ENCODE measurements at regions not wholly inside any gene's neighbourhood (a gene's known extent, or its start where the extent isn't known, plus 50 kb on each side); places are given as distances from the start of the nearest gene placed in this dataset.
"Not testable (repeated sequence)": the region's sequence is repeated elsewhere in the genome, so short reads cannot be mapped to it uniquely, and the experiment has no call there.

DNA sequence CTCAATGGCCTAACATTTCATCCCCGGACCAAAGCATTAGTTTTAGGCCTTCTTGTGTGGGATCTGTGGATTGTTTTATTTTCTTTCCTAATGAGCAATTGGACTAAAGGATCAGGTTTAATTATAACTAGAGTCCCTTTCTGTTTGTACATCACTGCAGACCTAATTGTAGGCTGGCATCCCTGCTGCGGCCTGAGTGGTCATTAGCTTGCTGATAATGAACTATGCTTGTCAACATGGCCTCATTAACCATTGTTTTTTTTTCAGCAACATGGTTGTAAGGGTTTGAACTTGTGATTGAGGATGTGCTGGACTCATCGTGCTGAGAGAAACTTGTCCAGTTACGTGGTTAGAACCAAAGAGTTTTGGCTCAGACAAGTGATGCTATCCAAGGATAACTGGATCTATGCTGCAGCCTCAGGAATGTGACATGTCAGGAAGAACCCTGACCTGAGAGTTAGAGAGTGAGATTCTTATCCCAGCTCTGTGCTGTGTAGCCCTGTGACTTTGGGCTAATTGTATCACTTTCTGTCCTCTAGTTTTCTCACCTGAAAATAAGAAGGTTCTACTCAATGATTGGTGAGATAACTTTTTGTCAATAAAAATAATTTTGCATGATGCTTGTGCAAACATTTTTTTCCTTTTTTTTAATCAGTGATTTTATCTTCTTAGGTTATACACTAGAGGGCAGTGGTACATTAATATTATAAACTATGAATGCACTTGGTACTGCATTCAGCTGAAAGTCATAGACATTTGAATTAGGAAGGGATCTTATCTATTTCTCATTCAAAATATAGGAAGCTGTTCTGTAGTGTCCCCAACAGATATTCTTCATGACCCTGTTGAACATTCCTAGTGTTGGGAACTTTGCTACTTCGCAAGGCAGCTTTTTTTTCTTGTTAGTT is 140.9 kb downstream of the RNF144B start:
- no peak for DNase-seq (ENCODE audit: low spot score)

DNA sequence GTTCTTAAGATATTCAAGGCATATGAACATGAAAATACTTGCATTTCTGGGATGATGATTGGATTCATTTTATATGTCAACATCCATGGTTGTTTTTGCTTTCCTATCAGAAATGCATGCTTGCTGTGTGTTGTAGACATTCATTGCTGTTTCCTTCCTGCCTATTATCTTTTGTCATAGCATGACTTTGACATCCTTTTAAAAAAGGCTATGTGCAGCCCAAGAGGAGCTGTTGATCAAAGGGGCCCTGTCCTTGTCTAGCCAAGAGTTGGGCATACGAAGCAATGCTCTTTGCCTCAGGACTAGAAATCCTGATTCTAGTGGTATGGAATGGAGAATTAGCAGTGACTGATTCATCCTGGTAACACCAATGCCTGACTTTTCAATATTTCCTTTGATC is 143.1 kb downstream of the RNF144B start:
- DNase-seq (ENCODE audit: low spot score): no peak

- no peak for DNase-seq (ENCODE audit: low spot score)
These were observed 145.0 kb downstream of the RNF144B start for GRCh38 chr6:18532139-18532538.

- no peak for DNase-seq (ENCODE audit: low spot score)
These were observed 146.6 kb downstream of the RNF144B start for GRCh38 chr6:18533793-18534192.

GRCh38 chr6:18536591-18537055 is 149.5 kb downstream of the RNF144B start:
- no peak for DNase-seq (ENCODE audit: low spot score)

DNA sequence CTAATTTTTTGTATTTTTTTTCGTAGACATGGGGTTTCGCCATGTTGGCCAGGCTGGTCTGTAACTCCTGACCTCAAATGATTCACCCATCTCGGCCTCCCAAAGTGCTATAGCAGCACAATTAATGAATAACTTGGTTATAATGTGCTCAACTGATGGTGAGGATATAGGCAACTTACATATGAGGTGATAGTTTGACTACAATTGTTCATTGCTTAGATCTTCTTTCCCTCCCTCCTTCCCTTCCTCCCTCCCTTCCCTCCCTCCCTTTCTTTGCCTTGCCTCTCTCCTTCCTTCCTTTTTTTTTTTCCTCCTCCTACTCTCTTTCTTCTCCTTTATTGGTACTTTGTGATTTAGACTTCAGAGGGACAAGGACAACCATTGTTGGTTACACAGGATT is 151.2 kb downstream of the RNF144B start:
- no peak for DNase-seq (ENCODE audit: low spot score)

- no peak for DNase-seq (ENCODE audit: low spot score)
These were observed 155.9 kb downstream of the RNF144B start for GRCh38 chr6:18543051-18543450.

- not testable (repeated sequence) for DNase-seq (ENCODE audit: low spot score)
These were observed 158.0 kb downstream of the RNF144B start for GRCh38 chr6:18545142-18545541.

DNA sequence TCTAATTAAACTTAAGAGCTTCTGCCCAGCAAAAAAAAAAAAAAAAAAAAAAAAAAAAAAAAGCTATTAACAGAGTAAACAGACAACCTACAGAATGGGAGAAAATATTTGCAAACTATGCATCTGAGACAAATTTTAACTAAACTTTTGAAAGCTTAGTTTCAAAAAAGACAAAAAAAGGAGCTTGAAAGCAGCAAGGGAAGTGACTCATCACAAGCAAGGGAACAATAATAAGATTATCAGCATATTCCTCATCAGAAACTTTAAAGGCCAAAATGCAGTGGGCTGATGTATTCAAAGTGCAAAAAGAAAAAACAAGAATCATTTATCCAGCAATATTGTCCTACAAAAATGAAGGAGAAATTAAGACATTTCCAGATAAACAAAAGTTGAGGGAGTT is 158.6 kb downstream of the RNF144B start:
- DNase-seq (ENCODE audit: low spot score): no peak

DNA sequence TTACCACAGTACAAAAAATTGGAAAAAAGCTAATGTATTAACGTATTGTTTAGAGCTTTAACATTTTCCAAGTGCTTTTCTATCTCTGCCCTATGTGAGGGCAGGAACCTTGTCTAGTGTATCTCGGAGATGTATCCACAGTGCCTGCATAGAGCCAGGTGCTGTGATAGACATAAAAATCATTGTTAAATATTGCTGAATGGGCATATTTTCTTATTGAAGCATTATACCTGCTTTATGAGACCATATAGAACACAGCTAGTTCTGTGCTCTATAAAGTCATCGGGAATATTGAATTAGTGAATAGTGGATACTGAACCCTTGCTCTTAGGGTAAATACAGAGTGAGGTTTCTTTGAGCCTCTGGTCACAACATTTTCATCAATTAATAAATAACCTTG is 163.0 kb downstream of the RNF144B start:
- DNase-seq (ENCODE audit: low spot score): no peak

- no peak for DNase-seq (ENCODE audit: low spot score)
These were observed 164.1 kb downstream of the RNF144B start for GRCh38 chr6:18551228-18551627.

GRCh38 chr6:18555750-18556149 is 168.6 kb downstream of the RNF144B start:
- no peak for DNase-seq (ENCODE audit: low spot score)

DNA sequence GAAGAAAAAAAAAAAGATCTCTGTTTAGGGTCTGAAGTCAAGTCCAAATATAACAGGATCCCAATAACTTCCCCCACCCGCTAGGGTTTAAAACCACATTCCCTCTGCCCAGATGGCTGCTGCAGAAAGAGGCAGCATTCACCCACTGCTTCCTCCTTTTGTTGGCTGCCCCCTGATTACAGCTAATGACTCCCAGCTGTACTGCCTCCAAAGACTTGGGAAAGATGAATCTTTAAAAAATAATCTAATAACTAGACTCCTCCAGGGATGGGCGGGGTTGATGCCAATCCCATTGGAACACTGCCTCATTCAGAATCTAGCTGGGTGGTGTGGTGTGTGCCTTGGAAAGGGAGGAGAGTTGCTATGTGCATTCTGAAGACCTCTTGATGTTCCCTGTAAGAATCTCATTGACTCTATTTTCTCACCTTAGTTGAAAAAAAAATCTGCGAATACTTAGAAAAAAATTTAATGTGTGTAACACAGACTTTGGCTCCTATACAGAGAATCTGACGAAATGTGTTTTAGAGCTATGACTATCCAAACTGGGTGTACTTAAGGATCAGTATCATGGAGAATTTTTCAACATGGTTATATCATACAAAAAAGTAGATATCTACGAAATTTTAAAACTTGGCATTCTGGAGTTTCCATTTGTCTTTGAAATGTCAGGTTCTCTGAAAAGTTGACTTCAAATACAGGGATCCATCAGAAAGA is 174.0 kb downstream of the RNF144B start:
- no peak for DNase-seq (ENCODE audit: low spot score)

DNA sequence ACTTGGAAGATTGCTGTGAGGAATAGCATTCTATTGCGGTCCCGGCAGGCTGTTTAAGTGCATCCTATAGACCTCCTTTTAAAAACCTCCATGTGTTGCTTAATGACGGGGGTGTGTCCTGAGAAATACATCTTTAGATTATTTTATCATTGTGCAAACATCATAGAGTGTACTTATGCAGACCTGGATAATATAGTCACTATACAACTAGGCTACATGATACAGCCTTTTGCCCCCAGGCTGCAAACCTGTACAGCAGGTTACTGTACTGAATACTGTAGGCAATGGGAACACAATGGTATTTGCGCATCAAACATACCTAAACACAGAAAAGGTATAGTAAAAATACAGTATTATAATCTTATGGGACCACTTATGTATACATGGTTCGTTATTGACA is 175.6 kb downstream of the RNF144B start:
- DNase-seq (ENCODE audit: low spot score): no peak

DNA sequence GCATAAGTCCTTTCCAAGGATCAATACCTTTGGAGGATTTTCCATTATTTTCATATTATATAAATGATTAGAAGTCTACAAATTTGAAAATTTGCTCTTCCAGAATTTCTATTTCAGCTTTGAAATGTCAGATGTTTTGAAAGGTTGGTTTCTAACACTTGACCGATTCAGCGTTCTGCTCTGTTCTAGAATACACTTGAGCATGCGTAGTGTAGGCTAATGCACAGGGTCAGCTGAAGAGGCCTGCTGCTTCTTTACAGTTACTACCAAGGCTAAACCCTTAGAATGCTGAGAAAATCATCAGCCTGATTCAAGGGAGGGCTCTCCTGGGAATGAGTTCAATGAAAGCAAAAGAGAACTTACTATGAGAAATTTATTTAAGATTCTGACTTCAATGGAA is 177.6 kb downstream of the RNF144B start:
- DNase-seq (ENCODE audit: low spot score): no peak

- DNase-seq (ENCODE audit: low spot score): no peak
These were observed 178.1 kb downstream of the RNF144B start for GRCh38 chr6:18565231-18565630.

GRCh38 chr6:18567380-18567779 is 180.2 kb downstream of the RNF144B start:
- no peak for DNase-seq (ENCODE audit: low spot score)

DNA sequence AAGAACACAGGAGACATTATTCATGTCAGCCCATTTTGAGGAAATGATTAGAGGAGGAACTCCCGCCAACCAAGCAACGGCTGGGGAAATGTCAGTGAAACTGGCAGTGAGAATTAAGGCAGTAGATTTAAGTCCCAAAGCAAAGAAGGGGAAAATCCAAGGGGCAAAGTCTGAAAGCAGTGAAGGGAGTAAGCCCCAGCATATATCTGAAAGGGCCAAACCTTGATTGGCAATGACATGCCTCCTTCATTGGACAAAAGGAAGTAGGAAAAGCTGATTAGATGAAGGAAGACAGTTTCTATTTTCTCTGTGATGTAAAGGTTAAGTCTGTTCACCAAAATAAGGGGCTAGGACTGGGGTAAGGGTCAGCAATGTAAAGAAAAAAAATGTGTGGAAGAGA is 190.3 kb downstream of the RNF144B start:
- DNase-seq (ENCODE audit: low spot score): no peak

- no peak for DNase-seq (ENCODE audit: low spot score)
These were observed 192.0 kb downstream of the RNF144B start for GRCh38 chr6:18579166-18579565.

GRCh38 chr6:18579869-18580268 is 192.7 kb downstream of the RNF144B start:
- DNase-seq (ENCODE audit: low spot score): no peak

DNA sequence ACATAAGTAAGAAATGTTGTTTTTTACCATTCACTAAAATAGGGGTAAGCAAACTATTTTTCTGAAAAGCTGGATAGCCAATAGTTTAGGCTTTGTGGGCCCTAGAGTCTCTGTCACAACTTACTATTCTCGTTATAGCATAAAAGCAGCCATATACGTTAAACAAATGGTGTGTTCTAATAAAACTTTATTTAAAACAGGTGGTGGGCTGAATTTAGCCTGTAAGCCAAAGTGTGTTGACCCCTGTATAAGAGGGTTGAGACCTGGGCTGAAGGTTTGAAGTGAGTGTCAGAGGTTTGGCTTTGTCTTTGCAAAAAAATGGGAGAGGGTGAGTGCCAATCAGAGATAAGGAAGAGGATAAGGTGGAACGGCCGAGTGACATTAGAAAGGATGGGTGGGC is 197.2 kb downstream of the RNF144B start:
- DNase-seq (ENCODE audit: low spot score): no peak

- no peak for DNase-seq (ENCODE audit: low spot score)
These were observed 198.0 kb downstream of the RNF144B start for GRCh38 chr6:18585032-18585573.

- DNase-seq (ENCODE audit: low spot score): no peak
These were observed 199.0 kb downstream of the RNF144B start for GRCh38 chr6:18586133-18586532.
